GM23248 (cell line): ENCODE measurements at regions not wholly inside any gene's neighbourhood (a gene's known extent, or its start where the extent isn't known, plus 50 kb on each side); places are given as distances from the start of the nearest gene placed in this dataset.

ENCODE experiments used
- DNase-seq: peaks from one replicate; pipeline ENCODE4 v3.0.0-alpha.2; 2015
- H2AFZ ChIP-seq: fragments of 200-600 bp; sonication (generic); 2 replicates; pipeline ENCODE4 v1.6.1; 2016; ENCODE audit warnings: antibody characterized with exemption
- H3F3A ChIP-seq: fragments of 200-600 bp; sonication (generic); 2 replicates; pipeline ENCODE4 v1.6.1; 2016; ENCODE audit warnings: mild to moderate bottlenecking, antibody characterized with exemption, mixed run types; ENCODE audit not compliant: insufficient read depth
- H3K27ac ChIP-seq: fragments of 200-600 bp; sonication (generic); 2 replicates; pipeline ENCODE4 v1.5.1; 2016; ENCODE audit warnings: mild to moderate bottlenecking
- H3K27me3 ChIP-seq: fragments of 200-600 bp; sonication (generic); replicated peaks from 2 replicates; pipeline ENCODE4 v1.6.1; 2016; ENCODE audit warnings: mild to moderate bottlenecking; ENCODE audit not compliant: insufficient read depth
- H3K36me3 ChIP-seq: fragments of 200-600 bp; sonication (generic); 2 replicates; pipeline ENCODE4 v1.6.1; 2016; ENCODE audit warnings: low read depth, mild to moderate bottlenecking
- H3K4me1 ChIP-seq: fragments of 200-600 bp; sonication (generic); 2 replicates; pipeline ENCODE4 v1.6.1; 2016; ENCODE audit warnings: mild to moderate bottlenecking; ENCODE audit not compliant: insufficient read depth
- H3K4me2 ChIP-seq: fragments of 200-600 bp; sonication (generic); one replicate; pipeline ENCODE4 v1.6.1; 2016; ENCODE audit warnings: mild to moderate bottlenecking; ENCODE audit not compliant: unreplicated experiment
- H3K4me3 ChIP-seq: fragments of 200-600 bp; sonication (generic); 2 replicates; pipeline ENCODE4 v1.5.1; 2016; ENCODE audit warnings: mild to moderate bottlenecking
- H3K79me2 ChIP-seq: fragments of 200-600 bp; sonication (generic); 2 replicates; pipeline ENCODE4 v1.6.1; 2016; ENCODE audit warnings: mild to moderate bottlenecking; ENCODE audit not compliant: insufficient read depth
- H3K9ac ChIP-seq: fragments of 200-600 bp; sonication (generic); 2 replicates; pipeline ENCODE4 v1.6.1; 2016; ENCODE audit warnings: mild to moderate bottlenecking
- H3K9me2 ChIP-seq: fragments of 200-600 bp; sonication (generic); 2 replicates; pipeline ENCODE4 v1.6.1; 2016; ENCODE audit warnings: mixed run types, mild to moderate bottlenecking, moderate library complexity; ENCODE audit not compliant: insufficient read depth
- H3K9me3 ChIP-seq: fragments of 200-600 bp; sonication (generic); one replicate; pipeline ENCODE4 v1.6.1; 2017; ENCODE audit warnings: low read depth
- H4K20me1 ChIP-seq: fragments of 200-600 bp; sonication (generic); 2 replicates; pipeline ENCODE4 v1.6.0; 2016; ENCODE audit not compliant: insufficient read depth
- EZH2 ChIP-seq: fragments of 200-600 bp; sonication (generic); IDR thresholded peaks from 2 replicates; pipeline ENCODE4 v1.6.1; 2018; ENCODE audit warnings: antibody characterized with exemption, mild to moderate bottlenecking; ENCODE audit not compliant: insufficient read depth, poor library complexity, severe bottlenecking
- EZH2phosphoT487 ChIP-seq: fragments of 200-600 bp; sonication (generic); IDR thresholded peaks from 2 replicates; pipeline ENCODE4 v1.6.1; 2018; ENCODE audit warnings: antibody characterized with exemption, moderate library complexity, mild to moderate bottlenecking, low read depth; ENCODE audit not compliant: insufficient read depth
- WGBS, 2 experiments: methylation state at CpG; one replicate each; pipeline ENCODE4 v1.1.6; 2015 to 2017; ENCODE audit warnings: low lambda C conversion rate in 2 of 2, low coverage in 1 of 2; ENCODE audit errors: missing lambda C conversion rate in 2 of 2; 5-methylcytosine and 5-hydroxymethylcytosine counted together
- in situ Hi-C: fragments of 300-500 bp; cut with MboI; formaldehyde crosslinking; loops from 2 replicates; pipeline ENCODE4 v1.15.0; 2020

DNA sequence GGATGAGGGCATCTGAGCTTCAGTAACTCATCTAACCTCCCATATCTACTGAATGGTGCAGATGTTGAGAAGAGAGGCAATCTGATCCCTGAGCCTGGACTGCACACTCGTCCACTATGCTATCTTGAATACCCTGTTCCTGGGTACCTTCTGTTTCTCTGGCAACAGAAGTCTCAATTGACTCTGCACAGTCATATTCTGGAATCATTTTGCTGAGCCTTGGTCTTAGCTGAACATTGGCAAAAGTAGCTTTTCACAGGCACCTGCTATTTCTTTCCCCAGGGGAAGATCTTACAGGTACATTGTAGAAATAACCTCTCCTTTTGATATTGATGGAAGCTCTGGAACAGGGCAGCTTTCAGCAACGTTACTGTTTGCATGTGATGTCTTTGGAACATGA lies 161.5 kb upstream of the GPR101 start:
- DNase-seq, result no peak
- Histone ChIP-seq H3K4me3 (no peak overlapping the region), H2AFZ (no peak overlapping the region), H3K36me3 (no peaks in the 10 kb centered on the region), H3K27me3 (no peaks in the 10 kb centered on the region), H3F3A (no peaks in the 10 kb centered on the region), H3K4me1 (no peaks in the 10 kb centered on the region), H3K4me2 (no peak overlapping the region), H3K9ac (no peak overlapping the region), H3K9me2 (no peaks in the 10 kb centered on the region), H3K79me2 (no peaks in the 10 kb centered on the region), H3K9me3 (no peaks in the 10 kb centered on the region), H4K20me1 (no peaks in the 10 kb centered on the region), H3K27ac (no peak overlapping the region)
- 0 to 4% methylated on average over 2 of the region's 2 CpGs for WGBS, 2 experiments
- TF ChIP-seq EZH2phosphoT487, result no peak
- no peak for TF ChIP-seq EZH2
- in situ Hi-C loops, result loop anchor here (25.0 kb wide), 1 partner anchor 233 kb away; no protein-coding TSS in a partner anchor

DNA sequence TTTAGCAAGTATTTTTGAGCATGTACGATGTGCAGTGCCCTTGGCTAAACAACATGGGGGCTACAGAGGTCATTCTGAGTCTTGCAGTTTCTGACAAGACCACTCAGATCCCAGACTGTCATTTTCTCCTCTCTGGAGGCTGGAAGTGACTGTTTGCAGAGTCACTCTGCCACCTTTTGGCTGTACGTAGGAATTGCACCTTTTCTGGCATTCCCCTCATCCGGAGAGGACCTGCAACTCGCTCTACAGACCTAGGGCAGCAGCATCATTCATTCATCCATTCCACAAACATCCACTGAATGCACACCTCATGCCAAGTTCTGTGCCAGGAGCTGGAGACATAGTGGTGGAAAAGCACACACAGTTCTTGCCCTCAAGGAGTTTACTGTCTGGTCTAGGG lies 160.4 kb upstream of the GPR101 start:
- in situ Hi-C loops, result loop anchor here (25.0 kb wide), 1 partner anchor 232 kb away; no protein-coding TSS in a partner anchor
- no peak overlapping the region for H3K27ac ChIP-seq
- DNase-seq, result peak; percentile 36

DNA sequence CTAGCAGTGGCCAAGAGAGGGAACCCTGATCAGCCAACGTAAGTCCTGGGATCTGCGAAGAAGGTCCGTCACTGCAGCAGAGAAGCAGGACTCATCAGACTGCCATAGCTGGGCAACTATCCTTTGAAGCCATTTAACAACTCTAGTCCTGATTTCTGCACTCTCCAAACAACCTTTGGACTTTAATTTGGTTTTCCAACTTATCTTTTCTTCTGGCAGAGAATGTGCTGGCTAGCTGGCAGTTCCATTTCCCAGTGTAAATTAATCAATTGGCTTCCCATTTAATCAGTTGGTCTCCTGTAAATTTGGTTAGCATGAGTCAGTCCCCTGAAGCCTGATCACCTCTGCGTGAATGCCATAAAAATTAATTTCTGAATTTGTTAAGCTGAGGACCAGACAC lies 153.7 kb upstream of the GPR101 start:
- Histone ChIP-seq H3K9me3 (no peaks in the 10 kb centered on the region), H2AFZ (no peak overlapping the region), H3K4me3 (no peak overlapping the region), H3F3A (no peaks in the 10 kb centered on the region), H3K9ac (no peak overlapping the region), H3K36me3 (no peaks in the 10 kb centered on the region), H3K27me3 (no peaks in the 10 kb centered on the region), H3K27ac (no peak overlapping the region), H3K4me2 (no peak overlapping the region), H3K4me1 (no peaks in the 10 kb centered on the region), H4K20me1 (no peaks in the 10 kb centered on the region), H3K9me2 (no peaks in the 10 kb centered on the region), H3K79me2 (no peaks in the 10 kb centered on the region)
- 24 to 29% methylated on average over 4 of the region's 4 CpGs for WGBS, 2 experiments
- TF ChIP-seq EZH2 (no peak), EZH2phosphoT487 (no peak)
- no peak for DNase-seq
- in situ Hi-C loops, result loop anchor here (25.0 kb wide), 1 partner anchor 225 kb away; no protein-coding TSS in a partner anchor

More for the DNA sequence above, 160.4 kb upstream of the GPR101 start:
- Histone ChIP-seq H4K20me1 (no peaks in the 10 kb centered on the region), H3K4me3 (no peak overlapping the region), H3K9ac (no peak overlapping the region), H3K36me3 (no peaks in the 10 kb centered on the region), H2AFZ (no peak overlapping the region), H3K27me3 (no peaks in the 10 kb centered on the region), H3K79me2 (no peaks in the 10 kb centered on the region), H3K4me1 (no peaks in the 10 kb centered on the region), H3K9me2 (no peaks in the 10 kb centered on the region), H3K4me2 (no peak overlapping the region), H3K9me3 (no peaks in the 10 kb centered on the region), H3F3A (no peaks in the 10 kb centered on the region)
- TF ChIP-seq EZH2phosphoT487, result no peak
- TF ChIP-seq EZH2, result no peak
- WGBS, 2 experiments, result 0 to 6% methylated on average over 3 to 4 of the region's 4 CpGs

DNA sequence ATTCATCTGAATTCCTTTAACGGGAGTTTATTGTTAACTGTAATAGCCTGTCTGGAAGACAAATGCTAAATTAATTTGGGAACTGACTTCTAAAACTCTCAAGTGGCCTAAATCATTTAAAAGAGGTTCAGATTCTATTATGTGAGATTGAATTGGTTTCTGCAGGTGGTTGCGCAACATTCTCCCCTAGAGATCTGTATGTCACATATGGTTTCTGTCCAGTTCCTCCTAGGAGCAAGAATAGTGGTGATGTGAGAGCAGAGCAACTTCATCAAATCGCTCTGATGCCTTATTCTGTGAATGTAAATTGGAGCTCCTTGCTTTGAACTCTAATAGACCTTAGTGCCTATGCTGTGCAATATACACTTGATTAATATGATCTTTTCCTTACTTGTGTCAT lies 144.6 kb upstream of the GPR101 start:
- Histone ChIP-seq H3K4me1 (no peaks in the 10 kb centered on the region), H3K9me2 (no peaks in the 10 kb centered on the region), H3K27me3 (no peaks in the 10 kb centered on the region), H2AFZ (no peak overlapping the region), H3K9me3 (no peaks in the 10 kb centered on the region), H3K4me2 (no peak overlapping the region), H3K9ac (no peak overlapping the region), H4K20me1 (no peaks in the 10 kb centered on the region), H3F3A (no peaks in the 10 kb centered on the region), H3K79me2 (no peaks in the 10 kb centered on the region), H3K27ac (no peak overlapping the region), H3K4me3 (no peak overlapping the region), H3K36me3 (no peaks in the 10 kb centered on the region)
- TF ChIP-seq EZH2phosphoT487 (no peak), EZH2 (no peak)
- DNase-seq, result no peak
- in situ Hi-C loops, result loop anchor here (25.0 kb wide), 1 partner anchor 216 kb away; no protein-coding TSS in a partner anchor
- WGBS, 2 experiments, result 0 to 7% methylated on average over 3 of the region's 3 CpGs
